Stimulated activated CD8-positive, alpha-beta memory T cell treated with anti-CD3 and anti-CD28 coated beads, Interleukin-2, amount 100 ng/mL, for 48 hours (primary cell): ENCODE measurements at regions not wholly inside any gene's neighbourhood (a gene's known extent, or its start where the extent isn't known, plus 50 kb on each side); places are given as distances from the start of the nearest gene placed in this dataset.

ENCODE experiments used
- DNase-seq, 2 donors: peaks; one replicate each; pipeline ENCODE4 v3.0.0-alpha.2; 2020; ENCODE audit warnings: low read depth in 2 of 2

DNA sequence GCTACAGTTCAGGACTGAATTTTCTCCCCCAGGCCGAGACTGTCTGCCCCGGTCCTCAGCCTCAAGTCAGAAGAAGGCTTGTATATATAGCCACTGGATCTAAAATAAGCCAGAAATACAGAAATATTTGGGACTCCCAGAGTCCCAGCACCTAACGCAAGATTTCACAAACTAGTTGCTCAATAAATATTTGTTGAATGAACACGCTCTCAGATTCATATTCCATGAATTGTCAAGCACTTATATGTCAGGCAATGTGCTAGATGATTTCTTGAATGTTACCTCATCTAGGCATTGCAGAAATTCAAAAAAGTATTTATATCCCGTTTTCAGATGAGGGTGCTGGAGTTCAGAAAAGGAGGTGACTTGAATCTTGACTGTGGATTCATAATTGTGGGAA is 163.7 kb upstream of the KLHL29 start:
- no peak for DNase-seq

DNA sequence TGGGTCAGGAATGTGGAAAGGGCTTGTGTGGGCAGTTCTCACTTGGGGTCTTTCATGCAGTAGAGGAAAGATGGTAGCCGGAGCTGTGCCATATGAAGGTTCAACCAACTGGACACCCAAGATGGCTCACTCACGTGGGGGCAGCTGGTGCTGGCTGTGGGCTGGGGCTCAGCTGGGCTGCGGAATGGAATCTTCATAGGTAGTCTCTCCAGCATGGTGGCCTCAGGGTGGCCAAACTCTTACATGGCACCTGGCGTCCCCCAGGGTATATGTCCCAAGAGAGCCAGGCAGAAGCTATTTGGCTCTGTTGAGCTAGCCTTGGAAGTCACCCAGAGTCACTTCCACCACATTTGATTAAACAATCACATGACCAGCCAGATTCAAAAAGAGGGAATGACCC is 163.1 kb upstream of the KLHL29 start:
- no peak for DNase-seq

DNA sequence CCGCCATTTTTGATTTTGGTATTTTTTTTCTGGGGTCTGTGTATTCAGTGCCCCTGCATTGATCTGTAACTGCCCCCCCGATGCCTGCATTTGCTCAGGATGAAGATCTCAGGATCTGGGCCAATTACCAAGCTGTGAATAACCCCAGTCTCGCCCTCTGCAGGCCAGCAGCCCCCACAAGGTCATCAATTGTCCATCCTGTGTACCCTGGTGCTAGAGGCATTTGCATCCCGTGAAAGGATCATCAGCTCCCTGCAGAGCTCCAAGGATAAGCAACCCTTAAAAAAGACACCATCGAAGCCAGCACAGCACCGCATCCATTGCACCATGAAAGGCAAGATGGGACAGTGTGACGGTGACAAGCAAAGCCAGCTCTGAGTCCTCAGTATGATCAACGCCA is 154.1 kb upstream of the KLHL29 start:
- no peak for DNase-seq

DNA sequence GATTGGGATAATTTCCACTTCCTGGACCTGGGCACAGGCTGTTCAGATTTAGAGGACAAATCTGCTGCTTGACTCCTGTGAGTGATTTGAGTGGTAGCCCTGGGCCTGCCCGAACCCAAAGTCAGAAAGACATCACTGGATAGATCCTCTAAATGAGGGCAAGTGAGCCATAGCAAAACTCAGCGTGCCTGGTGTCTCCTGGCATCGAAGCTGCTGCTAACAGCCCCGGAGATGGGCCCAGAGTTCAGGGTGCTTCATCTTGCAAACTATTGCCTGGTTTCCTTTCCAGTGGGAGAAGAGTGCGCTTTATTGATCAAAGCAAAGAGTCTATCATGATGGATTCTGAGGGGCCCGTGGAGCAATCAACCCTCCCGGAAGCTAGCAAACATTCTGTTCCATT is 153.1 kb upstream of the KLHL29 start:
- no peak for DNase-seq

DNA sequence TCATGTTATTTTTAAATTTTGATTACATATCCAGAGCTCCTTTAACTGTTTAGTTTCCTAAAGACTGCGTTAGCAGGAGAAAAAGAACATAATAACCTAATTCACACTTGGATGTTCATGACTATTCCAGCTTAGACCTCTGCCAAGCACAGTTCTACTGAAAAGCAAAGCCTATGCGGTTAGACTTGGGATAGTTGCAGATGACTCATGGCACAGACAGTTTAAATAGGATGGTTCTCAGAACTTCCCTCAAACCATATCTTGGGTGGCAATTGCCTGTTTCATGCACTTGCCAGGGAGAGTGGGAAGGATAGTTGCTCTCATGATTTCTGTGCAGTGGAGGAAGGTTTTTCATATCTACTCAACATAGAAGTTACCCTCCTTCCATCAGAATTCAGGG is 149.7 kb upstream of the KLHL29 start:
- DNase-seq, result no peak

DNA sequence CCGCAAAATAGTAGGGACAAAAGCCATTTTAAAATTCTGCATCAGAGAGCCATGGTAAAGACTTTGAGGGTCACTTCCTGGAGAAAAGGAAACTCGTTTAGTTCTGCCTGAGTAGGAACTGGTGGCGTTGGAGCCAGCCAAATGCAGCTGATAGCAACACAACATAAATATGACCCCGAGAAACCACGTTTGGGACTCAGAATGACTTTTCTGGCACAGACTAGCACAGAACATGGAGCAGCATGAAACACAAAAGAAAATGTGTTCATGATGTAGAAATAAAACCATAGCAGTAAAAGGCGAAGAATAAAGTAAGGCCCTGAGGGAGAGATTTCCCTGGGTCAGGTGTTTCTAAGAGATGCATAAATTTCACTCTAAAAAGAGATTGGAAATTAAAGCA is 149.2 kb upstream of the KLHL29 start:
- no peak for DNase-seq

DNA sequence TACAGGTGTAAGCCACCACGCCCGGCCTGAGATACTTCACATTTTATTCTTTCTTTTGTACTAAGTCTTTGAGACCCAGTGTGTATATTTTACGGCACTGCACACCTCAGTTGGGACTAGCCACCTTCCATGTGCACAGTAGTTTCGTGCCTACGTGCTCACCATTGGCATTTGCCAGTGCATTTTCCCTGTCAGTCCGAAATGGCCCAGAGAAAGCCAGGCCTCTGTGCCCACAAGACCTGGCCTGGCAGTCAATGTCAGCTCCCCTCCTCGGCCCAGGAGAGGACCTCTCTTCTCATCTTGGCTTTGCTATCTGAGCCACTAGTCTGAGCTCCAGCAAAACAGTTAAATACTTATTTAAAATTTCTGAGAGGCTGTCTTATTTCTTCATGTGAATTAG is 147.8 kb upstream of the KLHL29 start:
- DNase-seq, result no peak

DNA sequence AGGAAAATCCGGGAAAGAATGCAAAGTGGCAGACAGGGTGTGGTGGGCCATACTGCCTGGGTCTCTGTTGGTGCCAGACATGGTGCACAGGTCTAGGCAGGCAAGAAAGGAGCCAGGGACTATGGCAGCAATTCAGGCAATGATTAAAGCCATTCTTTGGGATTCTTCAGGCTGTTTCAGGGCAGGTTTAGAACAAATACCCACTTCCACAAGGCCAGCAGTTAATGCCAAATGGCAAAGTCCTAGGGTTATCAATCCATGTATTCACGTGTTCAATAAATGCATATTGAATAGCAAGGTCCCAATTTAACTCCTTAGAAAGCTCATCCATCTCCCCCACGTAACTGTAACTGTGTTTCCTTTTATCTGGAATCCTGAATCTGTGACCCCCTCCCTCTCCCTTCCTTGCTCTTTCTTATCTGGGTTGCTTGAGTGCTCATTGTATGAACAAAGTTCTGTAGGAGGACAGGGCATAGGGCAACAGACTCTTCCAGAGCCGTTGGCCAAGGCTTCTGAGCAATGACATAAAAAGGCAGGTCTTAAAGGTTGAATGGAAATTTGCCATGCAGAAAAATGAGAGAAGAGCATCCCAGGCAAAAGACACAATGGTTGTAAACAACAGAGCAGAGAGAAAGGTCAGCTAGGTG is 146.8 kb upstream of the KLHL29 start:
- DNase-seq, result no peak

DNA sequence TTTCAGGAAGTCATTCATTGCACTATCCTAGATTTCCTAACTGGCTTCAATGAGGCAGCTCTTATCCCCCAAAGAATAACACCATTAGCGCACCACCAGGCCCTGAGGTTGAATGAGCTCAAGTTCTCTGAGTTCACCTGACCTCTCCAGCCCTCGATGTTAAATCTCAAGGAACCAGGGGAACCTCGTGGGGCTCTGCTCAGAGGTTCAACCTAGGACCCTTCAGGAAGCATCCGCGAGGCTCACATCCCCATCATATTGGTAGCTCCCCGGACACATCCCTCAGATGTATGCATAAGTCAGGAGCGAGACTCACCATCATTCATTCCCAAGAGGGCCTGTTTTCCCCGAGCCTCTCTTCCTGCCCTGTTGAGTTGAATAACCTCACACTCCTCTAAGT is 145.6 kb upstream of the KLHL29 start:
- DNase-seq, result no peak

DNA sequence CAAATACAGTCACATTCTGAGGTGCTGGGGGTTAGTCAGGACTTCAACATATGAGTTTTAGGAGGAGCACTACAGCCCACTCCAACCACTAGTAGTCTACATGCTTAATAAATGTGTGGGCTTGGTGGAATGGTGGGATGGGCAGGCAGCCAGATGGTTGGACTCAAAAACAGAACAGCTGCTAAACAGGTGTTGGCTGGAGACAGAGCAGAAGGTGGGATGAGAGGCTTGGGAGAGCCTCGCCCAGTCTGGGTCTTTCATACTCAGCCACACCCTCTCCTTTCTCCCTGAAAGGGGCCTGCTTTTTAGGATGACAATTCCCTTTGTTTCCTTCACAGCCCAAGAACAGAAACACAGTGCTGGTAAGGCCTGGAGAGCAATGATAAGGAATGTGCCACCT is 143.9 kb upstream of the KLHL29 start:
- DNase-seq, result no peak

DNA sequence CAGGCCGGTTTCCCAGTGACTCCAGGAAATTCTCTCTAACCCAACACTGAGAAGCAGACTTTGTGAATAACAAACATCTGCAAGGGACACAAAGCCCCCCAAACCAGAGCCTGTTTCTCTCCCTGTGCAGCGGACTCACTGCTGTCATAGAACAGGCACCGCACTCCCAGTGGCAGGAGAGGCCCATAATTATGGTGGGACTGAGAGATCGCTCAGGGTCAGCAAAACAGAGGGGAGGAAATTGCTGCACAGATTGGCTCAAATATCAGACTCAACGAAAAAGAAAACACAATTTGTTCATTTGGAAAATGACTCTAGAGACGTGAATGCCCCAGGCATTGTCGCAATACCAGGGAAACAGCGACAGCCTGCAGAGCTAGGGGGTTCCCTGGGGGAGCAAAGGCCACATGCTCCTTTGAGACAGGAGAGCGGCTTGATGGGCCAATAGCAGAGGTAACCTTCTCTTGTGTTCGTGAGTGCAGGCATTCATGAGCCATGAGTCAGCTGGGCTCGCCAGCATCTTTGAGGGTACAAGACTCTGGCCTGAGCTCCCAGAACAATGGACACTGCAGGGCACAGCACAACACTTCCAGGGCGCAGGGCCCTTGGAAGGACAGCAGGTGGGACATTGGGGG is 143.3 kb upstream of the KLHL29 start:
- DNase-seq, result no peak

DNA sequence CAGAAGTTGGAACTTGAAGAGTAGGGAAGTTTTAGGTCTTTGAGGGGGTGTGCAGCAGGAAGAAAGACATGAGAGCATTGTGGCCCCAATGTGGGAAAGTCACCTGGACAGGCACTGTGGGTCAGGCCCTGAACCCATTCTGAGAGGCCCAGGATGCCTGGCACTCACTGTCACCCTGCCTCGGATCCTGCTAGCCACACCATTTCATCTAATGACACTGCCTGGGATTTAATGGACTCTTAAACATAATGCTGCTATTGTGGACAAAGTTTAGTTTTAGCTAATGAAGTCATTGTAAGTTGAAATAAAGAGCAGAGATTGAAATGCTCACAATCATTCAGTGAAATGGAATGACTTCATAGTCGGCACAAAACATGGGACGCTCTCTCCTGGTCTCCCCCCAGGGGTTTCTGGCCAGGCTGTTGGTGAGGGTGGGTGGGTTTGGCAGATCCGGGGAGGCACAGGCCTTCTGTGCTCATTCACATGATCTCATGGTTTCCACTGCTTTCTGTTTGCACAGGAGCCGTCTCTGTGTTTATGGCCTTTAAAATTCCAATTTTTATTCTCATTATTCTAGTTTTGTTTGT is 141.8 kb upstream of the KLHL29 start:
- no peak for DNase-seq

DNA sequence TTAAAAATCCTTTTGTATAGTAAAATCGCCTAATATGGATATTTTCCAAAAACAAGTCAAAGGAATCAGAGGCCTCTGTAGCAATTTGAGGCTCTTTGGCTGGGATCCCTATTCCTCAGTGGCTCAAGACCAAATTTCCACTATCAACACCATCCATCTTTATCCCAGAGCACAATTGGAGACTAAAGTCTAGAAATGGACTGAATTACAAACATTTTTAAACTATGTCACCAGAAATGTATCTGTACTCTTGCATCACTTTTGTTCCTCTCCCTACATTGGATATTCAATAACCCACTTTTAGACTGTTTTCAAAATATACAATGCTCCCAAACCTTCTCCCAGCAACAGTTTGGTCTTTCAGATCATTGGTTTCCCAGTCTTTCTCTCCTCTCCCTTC is 140.4 kb upstream of the KLHL29 start:
- DNase-seq, result no peak

DNA sequence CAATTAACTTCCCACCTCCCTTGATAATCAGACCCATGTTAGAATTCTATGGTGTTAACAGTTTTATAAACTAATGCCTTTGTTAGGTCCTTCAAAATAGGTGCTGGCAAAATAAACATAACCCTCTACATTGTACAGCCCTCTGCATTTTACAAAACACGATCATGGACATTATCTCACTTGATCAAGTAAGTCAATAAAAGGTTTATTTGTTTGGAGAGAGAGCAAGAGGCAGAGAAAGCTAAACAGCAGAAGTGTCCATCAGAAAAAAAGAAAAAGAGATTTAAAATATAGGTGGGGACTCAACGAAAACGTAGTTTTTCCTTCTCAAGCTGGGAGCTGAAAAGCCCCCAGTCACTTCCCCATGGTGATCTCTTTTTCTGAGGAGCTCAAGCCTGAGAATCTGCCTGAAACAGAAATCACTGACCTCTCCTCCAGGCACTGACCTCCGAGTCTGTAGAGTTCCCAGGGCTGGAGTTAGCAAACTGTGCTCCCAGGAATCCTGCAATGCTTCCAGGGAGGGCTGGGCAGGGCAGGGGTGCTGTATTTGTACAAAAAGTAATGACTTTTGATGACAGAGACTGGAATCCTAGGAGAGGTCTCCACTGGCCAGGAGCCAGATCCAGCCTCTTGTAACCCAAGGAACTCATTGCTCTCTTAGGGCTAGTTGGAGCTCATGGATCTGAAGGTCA is 137.8 kb upstream of the KLHL29 start:
- DNase-seq, result no peak

DNA sequence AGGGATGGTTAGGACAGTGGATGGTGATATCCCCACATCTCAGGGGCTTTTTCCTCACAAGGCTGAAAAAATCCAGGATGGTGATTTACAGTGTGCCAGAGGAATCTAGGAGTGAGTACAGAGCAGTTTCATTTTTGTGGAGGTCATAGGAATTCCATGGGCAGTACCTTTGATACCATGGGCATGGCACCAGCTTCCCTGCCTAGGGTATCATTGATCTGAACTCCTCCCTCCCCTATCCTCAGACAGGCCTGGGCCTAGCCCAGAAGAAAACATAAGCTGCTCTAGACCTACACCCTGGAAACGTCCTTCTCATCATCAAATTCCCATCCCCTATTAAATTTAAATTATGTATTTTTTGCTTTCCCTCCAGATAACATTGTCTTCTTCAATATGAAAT is 136.3 kb upstream of the KLHL29 start:
- no peak for DNase-seq

DNA sequence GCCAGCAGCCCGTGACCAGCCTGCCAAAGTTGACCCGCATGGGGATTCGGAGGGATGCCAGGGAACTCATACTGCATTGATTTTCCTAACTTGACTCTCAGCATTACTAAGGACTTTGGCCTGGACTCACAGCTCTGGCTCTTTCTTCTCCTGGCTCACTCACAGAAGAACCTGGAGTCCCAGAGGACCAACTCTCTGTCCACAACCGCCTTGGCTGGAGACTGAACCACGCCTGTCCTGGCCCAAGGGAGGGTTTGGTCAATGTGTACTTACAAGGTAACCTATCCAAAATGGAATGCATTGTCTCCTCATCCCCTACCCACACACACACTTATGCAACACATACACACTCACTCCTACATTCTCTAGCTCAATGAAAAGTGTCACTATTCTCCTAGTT is 135.6 kb upstream of the KLHL29 start:
- DNase-seq, result no peak

DNA sequence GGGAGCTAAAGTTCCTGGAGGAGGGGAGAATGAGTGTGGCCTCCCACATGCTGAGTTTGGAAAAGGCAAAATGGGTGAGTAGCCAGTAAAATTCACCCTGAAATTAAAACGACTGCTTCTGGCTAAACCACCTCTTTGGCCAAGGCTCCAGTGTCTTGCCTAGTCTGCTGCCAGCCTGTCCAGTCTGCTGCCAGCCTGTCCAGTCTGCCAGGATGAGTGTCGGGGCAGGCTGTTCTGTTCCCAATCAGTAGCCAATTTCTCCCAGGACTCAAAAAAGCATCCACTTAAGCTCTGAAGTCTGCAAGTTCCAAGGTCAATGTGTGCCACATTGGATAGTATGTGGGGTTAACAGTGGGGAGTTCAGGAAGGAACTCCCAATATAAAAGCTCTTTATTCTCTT is 134.6 kb upstream of the KLHL29 start:
- no peak for DNase-seq

DNA sequence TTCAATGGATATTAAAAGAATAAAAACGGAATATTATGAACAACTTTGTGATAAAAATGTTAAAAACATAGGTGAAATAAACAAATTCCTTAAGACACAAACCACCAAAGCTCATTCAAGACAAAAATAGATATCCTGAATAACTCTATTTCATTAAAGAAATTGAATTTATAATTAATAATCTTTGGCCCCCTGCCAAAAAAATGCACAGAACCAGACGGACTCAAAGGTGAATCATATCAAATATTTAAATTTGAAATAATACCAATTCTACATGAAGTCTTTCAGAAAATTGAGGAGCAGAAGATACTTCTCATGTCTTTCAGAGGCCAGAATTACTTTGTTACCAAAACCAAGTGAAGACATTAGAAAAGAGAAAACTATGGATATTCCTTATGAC is 128.3 kb upstream of the KLHL29 start:
- no peak for DNase-seq

DNA sequence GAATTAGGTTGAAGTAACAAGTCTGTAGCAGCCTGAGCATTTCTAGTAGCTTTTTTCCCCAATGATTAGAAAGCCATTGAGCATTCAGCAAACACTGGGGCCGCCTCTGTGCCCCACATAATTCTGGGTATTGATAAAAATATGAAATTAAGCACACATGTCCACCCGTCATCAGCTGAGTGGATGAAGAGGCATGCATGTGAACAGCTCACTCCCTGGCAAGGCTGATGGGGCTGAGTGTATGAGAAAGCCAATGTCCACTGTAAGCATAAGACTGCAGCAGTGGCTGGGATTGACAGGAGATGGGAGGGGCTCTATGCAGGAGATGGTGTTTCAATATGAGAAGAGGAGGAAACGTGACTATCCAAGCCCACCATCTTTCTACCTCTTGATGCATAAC is 124.4 kb upstream of the KLHL29 start:
- DNase-seq, result no peak

DNA sequence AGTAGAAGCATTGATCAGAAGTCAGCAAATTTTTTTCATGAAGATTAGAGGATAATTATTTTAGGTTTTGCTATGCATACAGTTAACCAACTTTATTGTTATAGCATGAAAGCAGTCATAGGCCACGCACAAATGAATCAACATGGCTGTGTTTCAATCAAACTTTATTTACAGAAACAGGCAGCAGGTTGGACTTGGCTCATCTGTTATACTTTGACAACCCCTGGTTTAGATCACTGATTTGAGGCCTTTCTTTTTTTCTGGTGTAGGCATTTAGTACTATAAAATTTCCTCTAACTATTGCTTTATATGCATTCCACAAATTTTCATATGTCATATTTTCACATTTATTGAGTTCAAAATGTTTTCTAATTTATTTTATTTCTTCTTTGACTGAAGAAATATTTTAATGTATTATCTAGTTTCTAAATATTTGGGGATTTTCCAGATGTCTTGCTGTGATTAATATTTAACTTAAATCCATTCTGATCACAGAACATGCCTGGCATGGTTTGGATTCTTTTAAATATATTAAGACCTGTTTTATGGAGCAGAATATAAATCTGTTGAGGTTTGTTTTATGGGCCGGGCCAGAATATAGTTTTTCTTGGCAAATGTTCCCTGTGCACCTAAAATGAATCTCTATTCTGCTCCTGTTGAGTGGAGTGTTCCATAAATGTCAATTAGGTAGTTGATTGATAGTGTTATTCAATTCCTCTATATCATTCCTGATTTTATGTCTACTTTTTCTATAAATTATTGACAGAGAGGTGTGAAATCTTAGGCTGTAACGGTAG is 116.3 kb upstream of the KLHL29 start:
- no peak for DNase-seq

DNA sequence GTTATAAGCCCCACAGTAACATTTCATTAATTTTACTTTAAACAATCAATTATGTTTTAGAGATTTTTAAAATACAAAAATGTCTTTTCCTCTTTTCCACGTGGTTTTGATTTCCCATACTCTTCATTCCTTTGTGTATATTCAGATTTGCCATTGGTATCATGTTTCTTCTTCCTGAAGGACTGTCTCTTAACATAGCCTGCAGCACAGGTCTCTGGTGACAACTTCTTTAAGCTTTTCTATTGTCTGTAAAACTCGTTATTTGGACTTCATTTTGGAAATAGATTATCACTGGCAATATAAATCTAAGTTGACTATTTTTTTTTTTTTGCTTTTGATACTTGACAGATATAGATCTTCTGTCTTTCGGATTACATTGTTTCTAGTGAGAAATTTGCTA is 115.2 kb upstream of the KLHL29 start:
- no peak for DNase-seq

DNA sequence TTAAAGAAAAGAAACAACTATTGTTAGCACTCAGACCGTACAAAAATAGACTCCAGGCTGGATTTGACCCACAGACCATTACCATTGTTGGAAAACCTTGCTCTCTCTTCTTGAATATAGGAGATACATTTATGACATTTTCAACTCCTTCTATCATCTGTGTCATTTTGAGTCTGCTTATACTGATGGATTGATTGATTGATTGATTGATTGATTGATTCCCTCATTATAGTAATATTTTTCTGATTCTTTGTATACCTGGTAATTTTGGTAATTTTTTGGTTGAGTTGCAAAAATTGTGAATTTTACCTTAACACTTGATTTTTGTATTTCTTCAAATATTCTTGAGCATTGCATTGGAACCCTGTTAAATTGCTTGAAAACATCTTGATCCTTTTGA is 114.2 kb upstream of the KLHL29 start:
- DNase-seq, result no peak
